ENCODE measurements at regions not wholly inside any gene's neighbourhood (a gene's known extent, or its start where the extent isn't known, plus 50 kb on each side); places are given as distances from the start of the nearest gene placed in this dataset.
"Not testable (repeated sequence)": the region's sequence is repeated elsewhere in the genome, so short reads cannot be mapped to it uniquely, and the experiment has no call there.

DNA sequence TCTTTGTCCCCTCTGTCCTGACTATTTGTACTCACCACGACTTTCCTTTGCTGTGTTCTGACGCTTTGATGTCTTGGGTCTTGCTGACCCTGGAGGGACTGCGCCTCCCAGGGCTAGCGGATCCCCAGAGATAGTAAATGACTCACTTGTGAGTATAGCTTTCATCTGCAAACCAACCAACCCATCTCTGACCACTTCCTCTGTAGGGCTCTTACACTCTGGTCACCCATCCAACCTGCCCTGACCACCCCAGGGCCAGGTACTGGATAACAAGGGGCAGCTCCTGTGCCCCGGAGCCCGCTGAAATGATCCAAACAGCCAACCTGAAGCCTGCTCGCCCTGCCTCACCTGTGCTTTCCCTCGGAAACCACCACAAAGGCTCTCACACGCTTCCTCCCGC lies 125.2 kb upstream of the CARD11 start:
- no peak overlapping the region for H3K9ac ChIP-seq (ENCODE audit: low read length in 5 of 5)
- H3K4me3 ChIP-seq (ENCODE audit: low read depth in 1 of 5, low read length in 5 of 5), result no peak overlapping the region
- no peaks in the 10 kb centered on the region for H3K4me1 ChIP-seq (ENCODE audit: control insufficient read depth in 5 of 5, insufficient read depth in 5 of 5, low read length in 5 of 5)
- peaks cover 0 to 5% (median 0%) of the 10 kb centered on the region in 5 donors for H3K9me3 ChIP-seq (ENCODE audit: control insufficient read depth in 5 of 5, low read length in 5 of 5)
- no peak overlapping the region for H3K27ac ChIP-seq (ENCODE audit: low read depth, low read length)
- peaks cover 3 to 18% (median 9%) of the 10 kb centered on the region in 5 donors for H3K27me3 ChIP-seq (ENCODE audit: control insufficient read depth in 5 of 5, insufficient read depth in 4 of 5, low read length in 5 of 5)
- no peaks in the 10 kb centered on the region for H3K36me3 ChIP-seq (ENCODE audit: control insufficient read depth in 5 of 5, insufficient read depth in 5 of 5, low read length in 5 of 5)

DNA sequence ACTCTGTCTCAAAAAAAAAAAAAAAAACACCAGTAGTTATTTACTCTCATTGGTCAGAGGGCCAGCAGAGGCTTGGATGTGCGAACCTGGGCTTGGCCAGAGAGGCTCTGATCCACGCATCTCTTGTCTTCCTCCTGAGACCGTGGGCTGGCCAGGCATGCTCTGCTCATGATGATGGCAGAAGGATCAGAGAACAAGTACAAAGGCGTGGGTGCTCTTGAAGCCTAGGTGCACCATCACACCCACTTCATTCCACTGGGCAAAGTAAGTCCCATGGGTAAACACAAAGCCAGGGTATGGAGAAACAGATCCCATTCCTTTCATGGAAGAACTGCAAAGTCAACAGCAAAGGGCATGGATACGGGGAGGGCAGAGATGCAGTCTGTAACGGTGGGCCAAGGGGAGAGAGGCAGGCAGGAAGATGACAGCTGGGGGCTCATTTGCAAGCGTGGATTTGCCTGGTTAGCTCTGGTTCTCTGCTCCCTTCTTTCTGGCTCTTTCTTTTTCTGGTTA lies 128.2 kb upstream of the SDK1 start:
- H3K9ac ChIP-seq (ENCODE audit: low read length in 5 of 5), result no peak overlapping the region
- no peak overlapping the region for H3K4me3 ChIP-seq (ENCODE audit: low read depth in 1 of 5, low read length in 5 of 5)
- H3K36me3 ChIP-seq (ENCODE audit: control insufficient read depth in 5 of 5, insufficient read depth in 5 of 5, low read length in 5 of 5), result no peaks in the 10 kb centered on the region
- H3K27me3 ChIP-seq (ENCODE audit: control insufficient read depth in 5 of 5, insufficient read depth in 4 of 5, low read length in 5 of 5), result peaks cover 0 to 11% (median 5%) of the 10 kb centered on the region in 5 donors
- peaks cover 0 to 5% (median 0%) of the 10 kb centered on the region in 5 donors for H3K9me3 ChIP-seq (ENCODE audit: control insufficient read depth in 5 of 5, low read length in 5 of 5)
- H3K4me1 ChIP-seq (ENCODE audit: control insufficient read depth in 5 of 5, insufficient read depth in 5 of 5, low read length in 5 of 5), result no peaks in the 10 kb centered on the region
- no peak overlapping the region for H3K27ac ChIP-seq (ENCODE audit: low read depth, low read length)

DNA sequence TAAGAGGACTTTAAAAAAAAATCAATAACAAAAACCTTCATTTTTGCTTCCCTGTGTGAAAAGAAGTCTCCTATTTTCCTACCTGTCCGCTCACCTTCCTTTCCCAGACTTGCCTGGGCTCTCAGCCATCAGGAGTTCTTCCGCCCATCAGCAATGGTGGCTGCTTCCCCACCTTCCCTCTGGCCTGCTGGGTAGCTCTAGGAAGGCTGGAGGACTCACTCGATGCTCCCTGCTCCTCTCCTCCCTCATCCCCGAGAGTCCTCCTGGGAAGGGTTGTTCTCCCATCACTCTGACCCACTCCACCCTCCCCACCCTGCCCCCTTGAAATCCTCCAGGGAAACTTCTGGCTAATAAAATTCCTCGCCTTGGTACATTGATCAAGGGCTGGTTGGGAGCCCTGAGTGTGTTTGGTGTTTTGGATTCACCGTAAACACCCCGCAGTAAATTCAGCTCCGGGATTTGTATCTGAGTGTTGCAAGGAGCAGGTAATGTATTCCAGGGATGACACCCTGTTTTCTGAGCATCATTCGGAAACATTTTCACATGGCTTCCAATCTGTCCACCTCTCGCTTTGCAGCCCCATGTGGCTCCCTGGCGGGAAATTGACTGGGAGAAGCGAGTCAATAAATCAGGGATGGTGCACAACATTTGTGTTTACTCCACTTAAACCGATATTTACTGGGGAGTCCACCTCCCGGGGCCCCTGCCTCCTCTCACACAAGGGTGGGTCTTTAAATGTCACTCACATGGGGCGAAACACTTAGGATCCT lies 126.4 kb upstream of the SDK1 start:
- peaks cover 0 to 5% (median 0%) of the 10 kb centered on the region in 5 donors for H3K27me3 ChIP-seq (ENCODE audit: control insufficient read depth in 5 of 5, insufficient read depth in 4 of 5, low read length in 5 of 5)
- no peaks in the 10 kb centered on the region for H3K4me1 ChIP-seq (ENCODE audit: control insufficient read depth in 5 of 5, insufficient read depth in 5 of 5, low read length in 5 of 5)
- no peaks in the 10 kb centered on the region for H3K36me3 ChIP-seq (ENCODE audit: control insufficient read depth in 5 of 5, insufficient read depth in 5 of 5, low read length in 5 of 5)
- H3K27ac ChIP-seq (ENCODE audit: low read depth, low read length), result no peak overlapping the region
- H3K4me3 ChIP-seq (ENCODE audit: low read depth in 1 of 5, low read length in 5 of 5), result no peak overlapping the region
- H3K9me3 ChIP-seq (ENCODE audit: control insufficient read depth in 5 of 5, low read length in 5 of 5), result peaks cover 0 to 7% (median 0%) of the 10 kb centered on the region in 5 donors
- H3K9ac ChIP-seq (ENCODE audit: low read length in 5 of 5), result no peak overlapping the region

DNA sequence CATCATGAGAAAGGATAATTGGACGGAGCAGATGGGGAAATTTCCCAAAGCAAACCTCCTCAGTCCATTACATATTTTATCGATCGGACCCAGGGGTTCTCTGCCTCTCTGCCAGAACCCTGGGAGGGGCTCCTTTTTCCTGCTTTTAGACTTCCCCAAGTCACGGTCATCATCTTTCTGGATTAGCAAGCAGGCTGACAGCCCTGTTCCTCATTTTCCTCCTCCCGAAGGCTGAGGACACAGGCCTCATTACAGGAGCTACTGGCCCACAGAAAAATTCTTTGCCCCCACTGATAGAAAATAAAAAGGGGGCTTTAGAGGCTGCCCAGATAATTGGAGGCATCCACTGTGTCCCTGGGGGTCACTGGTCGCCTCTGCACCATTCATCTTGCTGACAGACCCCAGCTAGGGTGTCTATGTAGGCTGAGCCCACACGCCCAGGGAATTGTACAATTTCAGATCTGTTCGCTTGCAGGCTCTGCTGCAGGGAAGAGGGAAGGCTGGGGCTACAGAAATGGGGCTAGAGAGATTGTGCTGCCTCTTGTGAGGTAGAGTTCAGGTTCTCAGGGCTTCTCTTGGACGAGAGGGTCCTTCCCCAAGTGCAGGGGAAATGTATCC lies 125.7 kb upstream of the SDK1 start:
- Histone ChIP-seq H3K27me3 (ENCODE audit: control insufficient read depth in 5 of 5, insufficient read depth in 4 of 5, low read length in 5 of 5) (peaks cover 0 to 5% (median 0%) of the 10 kb centered on the region in 5 donors), H3K4me1 (ENCODE audit: control insufficient read depth in 5 of 5, insufficient read depth in 5 of 5, low read length in 5 of 5) (no peaks in the 10 kb centered on the region), H3K9ac (ENCODE audit: low read length in 5 of 5) (no peak overlapping the region), H3K27ac (ENCODE audit: low read depth, low read length) (no peak overlapping the region), H3K9me3 (ENCODE audit: control insufficient read depth in 5 of 5, low read length in 5 of 5) (peaks cover 0 to 7% (median 0%) of the 10 kb centered on the region in 5 donors), H3K4me3 (ENCODE audit: low read depth in 1 of 5, low read length in 5 of 5) (no peak overlapping the region), H3K36me3 (ENCODE audit: control insufficient read depth in 5 of 5, insufficient read depth in 5 of 5, low read length in 5 of 5) (no peaks in the 10 kb centered on the region)

DNA sequence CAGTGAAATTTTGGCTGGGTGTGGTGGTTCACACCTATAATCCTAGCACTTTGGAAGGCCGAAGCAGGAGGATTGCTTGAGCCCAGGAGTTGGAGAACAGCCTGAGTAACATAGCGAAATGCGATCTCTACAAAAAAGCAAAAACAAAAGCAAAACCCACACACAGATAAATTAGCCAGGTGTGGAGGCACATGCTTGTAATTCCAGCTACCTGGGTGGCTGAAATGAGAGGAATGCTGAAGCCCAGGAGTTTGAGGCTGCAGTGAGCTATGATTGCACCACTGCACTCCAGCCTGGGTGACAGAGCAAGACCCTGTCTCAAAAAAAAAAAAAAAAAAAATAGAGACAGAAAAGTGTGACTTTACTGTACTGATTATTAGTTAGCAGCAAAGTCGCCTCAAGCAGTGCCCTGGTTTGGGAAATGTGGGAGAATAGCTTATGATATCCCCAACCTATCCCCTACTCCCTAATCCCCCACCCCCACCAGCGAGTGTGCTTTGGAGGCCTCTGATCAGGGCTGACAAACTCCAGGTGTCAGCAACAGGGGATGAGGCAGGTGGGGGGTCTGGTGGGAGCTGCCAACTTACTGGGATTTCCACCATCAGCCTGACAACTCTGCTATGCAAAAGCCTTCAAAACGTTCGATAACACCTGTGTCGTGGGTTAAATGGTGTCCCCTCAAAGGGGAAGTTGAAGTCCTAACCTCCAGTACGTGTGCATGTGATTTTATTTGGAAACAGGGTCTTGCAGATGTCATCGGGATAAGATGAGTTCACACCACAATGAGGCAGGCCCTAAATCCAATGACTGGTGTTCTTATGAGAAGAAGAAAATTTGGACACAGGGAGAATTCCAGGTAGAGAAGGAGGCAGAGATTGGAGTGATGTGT lies 124.7 kb upstream of the SDK1 start:
- peaks cover 0 to 5% (median 1%) of the 10 kb centered on the region in 5 donors for H3K27me3 ChIP-seq (ENCODE audit: control insufficient read depth in 5 of 5, insufficient read depth in 4 of 5, low read length in 5 of 5)
- H3K36me3 ChIP-seq (ENCODE audit: control insufficient read depth in 5 of 5, insufficient read depth in 5 of 5, low read length in 5 of 5), result no peaks in the 10 kb centered on the region
- no peak overlapping the region for H3K4me3 ChIP-seq (ENCODE audit: low read depth in 1 of 5, low read length in 5 of 5)
- no peak overlapping the region for H3K27ac ChIP-seq (ENCODE audit: low read depth, low read length)
- H3K4me1 ChIP-seq (ENCODE audit: control insufficient read depth in 5 of 5, insufficient read depth in 5 of 5, low read length in 5 of 5), result peaks cover 0 to 2% (median 0%) of the 10 kb centered on the region in 5 donors
- no peak overlapping the region for H3K9ac ChIP-seq (ENCODE audit: low read length in 5 of 5)
- H3K9me3 ChIP-seq (ENCODE audit: control insufficient read depth in 5 of 5, low read length in 5 of 5), result peaks cover 0 to 7% (median 0%) of the 10 kb centered on the region in 5 donors

DNA sequence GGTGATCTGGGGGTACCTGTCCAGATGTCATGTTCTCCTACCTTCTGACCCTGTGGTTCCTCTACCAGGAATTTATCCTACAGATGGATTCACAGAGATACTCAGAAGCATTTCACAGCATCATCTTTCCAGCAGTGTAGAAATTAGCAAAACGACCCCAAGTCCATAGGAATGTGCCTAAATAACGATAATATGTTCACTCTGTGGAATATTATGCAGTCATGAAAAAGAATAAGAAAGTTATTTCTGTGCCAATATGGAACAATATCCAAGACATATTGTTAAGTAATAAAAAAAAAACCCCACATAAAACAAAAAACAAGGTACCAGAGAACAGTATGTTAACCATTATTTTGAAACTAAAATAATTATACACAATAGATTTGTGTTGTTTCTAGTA lies 123.8 kb upstream of the SDK1 start:
- Histone ChIP-seq H3K36me3 (ENCODE audit: control insufficient read depth in 5 of 5, insufficient read depth in 5 of 5, low read length in 5 of 5) (no peaks in the 10 kb centered on the region), H3K27me3 (ENCODE audit: control insufficient read depth in 5 of 5, insufficient read depth in 4 of 5, low read length in 5 of 5) (peaks cover 0 to 6% (median 3%) of the 10 kb centered on the region in 5 donors)

DNA sequence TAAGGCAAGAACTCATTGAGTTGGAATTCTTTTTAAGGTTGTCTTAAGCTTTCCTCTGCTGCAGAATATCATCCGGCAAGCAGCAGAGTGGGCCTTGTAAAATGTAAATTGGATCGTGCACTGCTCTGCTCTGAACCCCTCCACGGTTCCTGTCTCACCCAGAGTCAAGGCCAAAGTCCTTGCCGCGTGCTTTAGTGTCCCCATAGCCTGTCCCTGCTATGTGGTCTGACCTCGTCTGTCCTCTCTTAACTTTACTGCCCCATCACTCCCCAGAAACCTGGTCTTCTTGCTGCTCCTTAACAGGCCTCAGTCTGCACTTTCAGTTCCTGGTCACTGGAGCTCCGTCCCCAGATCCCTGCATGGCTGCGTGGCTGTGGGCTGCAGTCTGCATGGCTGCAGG lies 121.6 kb upstream of the SDK1 start:
- Histone ChIP-seq H3K36me3 (ENCODE audit: control insufficient read depth in 5 of 5, insufficient read depth in 5 of 5, low read length in 5 of 5) (no peaks in the 10 kb centered on the region), H3K27ac (ENCODE audit: low read depth, low read length) (no peak overlapping the region), H3K27me3 (ENCODE audit: control insufficient read depth in 5 of 5, insufficient read depth in 4 of 5, low read length in 5 of 5) (peaks cover 0 to 6% (median 5%) of the 10 kb centered on the region in 5 donors), H3K9me3 (ENCODE audit: control insufficient read depth in 5 of 5, low read length in 5 of 5) (peaks cover 7 to 18% (median 12%) of the 10 kb centered on the region in 5 donors), H3K4me3 (ENCODE audit: low read depth in 1 of 5, low read length in 5 of 5) (no peak overlapping the region), H3K4me1 (ENCODE audit: control insufficient read depth in 5 of 5, insufficient read depth in 5 of 5, low read length in 5 of 5) (peaks cover 0 to 5% (median 0%) of the 10 kb centered on the region in 5 donors), H3K9ac (ENCODE audit: low read length in 5 of 5) (no peak overlapping the region)

More for the DNA sequence above, 123.8 kb upstream of the SDK1 start:
- Histone ChIP-seq H3K9me3 (ENCODE audit: control insufficient read depth in 5 of 5, low read length in 5 of 5) (peaks cover 0 to 7% (median 0%) of the 10 kb centered on the region in 5 donors), H3K4me3 (ENCODE audit: low read depth in 1 of 5, low read length in 5 of 5) (no peak overlapping the region), H3K27ac (ENCODE audit: low read depth, low read length) (no peak overlapping the region), H3K4me1 (ENCODE audit: control insufficient read depth in 5 of 5, insufficient read depth in 5 of 5, low read length in 5 of 5) (peaks cover 0 to 5% (median 0%) of the 10 kb centered on the region in 5 donors), H3K9ac (ENCODE audit: low read length in 5 of 5) (no peak overlapping the region)

DNA sequence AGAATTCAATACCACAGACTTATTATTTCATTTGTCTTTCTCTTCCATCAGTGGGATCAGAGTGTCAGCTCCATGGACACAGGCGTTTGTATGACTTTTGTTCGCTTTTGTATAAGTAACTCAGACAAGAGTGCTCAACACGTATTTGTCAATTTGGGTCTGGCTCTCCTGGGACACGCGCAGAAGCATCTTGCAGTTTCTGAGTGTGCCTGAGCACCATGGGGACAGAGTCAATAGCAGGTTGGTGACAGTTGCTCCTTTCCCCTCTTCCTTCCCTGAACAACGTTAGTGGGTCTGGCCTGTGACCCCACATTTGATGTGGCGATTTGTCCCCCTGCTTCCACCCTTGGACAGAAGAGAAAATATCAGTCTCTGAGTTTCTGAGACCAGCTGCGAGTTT lies 120.4 kb upstream of the SDK1 start:
- Histone ChIP-seq H3K27me3 (ENCODE audit: control insufficient read depth in 5 of 5, insufficient read depth in 4 of 5, low read length in 5 of 5) (peaks cover 0 to 6% (median 5%) of the 10 kb centered on the region in 5 donors), H3K36me3 (ENCODE audit: control insufficient read depth in 5 of 5, insufficient read depth in 5 of 5, low read length in 5 of 5) (no peaks in the 10 kb centered on the region), H3K4me3 (ENCODE audit: low read depth in 1 of 5, low read length in 5 of 5) (no peak overlapping the region), H3K9me3 (ENCODE audit: control insufficient read depth in 5 of 5, low read length in 5 of 5) (peaks cover 7 to 18% (median 12%) of the 10 kb centered on the region in 5 donors), H3K9ac (ENCODE audit: low read length in 5 of 5) (no peak overlapping the region), H3K27ac (ENCODE audit: low read depth, low read length) (no peak overlapping the region), H3K4me1 (ENCODE audit: control insufficient read depth in 5 of 5, insufficient read depth in 5 of 5, low read length in 5 of 5) (peaks cover 0 to 5% (median 0%) of the 10 kb centered on the region in 5 donors)

DNA sequence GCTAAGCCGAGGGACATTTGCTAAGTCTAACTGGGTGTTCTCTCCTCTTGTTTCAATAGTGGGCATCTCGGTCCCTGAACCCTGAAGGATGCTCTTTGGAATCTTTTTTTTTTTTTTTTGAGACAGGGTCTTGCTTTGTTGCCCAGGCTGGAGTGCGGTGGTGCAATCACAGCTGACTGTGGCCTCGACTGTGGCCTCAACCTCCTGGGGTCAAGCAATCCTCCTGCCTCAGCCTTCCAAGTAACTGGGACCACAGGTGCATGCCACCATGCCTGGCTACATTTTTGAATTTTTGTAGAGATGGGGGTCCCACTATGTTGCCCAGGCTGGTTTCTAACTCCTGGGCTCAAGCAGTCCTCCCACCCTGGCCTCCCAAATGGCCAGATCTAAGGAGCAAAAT lies 119.0 kb upstream of the SDK1 start:
- not testable (repeated sequence) for H3K9ac ChIP-seq (ENCODE audit: low read length in 5 of 5); H3K4me3 ChIP-seq (ENCODE audit: low read depth in 1 of 5, low read length in 5 of 5); H3K36me3 ChIP-seq (ENCODE audit: control insufficient read depth in 5 of 5, insufficient read depth in 5 of 5, low read length in 5 of 5); H3K27me3 ChIP-seq (ENCODE audit: control insufficient read depth in 5 of 5, insufficient read depth in 4 of 5, low read length in 5 of 5); H3K27ac ChIP-seq (ENCODE audit: low read depth, low read length); H3K4me1 ChIP-seq (ENCODE audit: control insufficient read depth in 5 of 5, insufficient read depth in 5 of 5, low read length in 5 of 5)
- peaks cover 7 to 18% (median 12%) of the 10 kb centered on the region in 5 donors for H3K9me3 ChIP-seq (ENCODE audit: control insufficient read depth in 5 of 5, low read length in 5 of 5)
